ENCODE measurements at regions not wholly inside any gene's neighbourhood (a gene's known extent, or its start where the extent isn't known, plus 50 kb on each side); places are given as distances from the start of the nearest gene placed in this dataset.

DNA sequence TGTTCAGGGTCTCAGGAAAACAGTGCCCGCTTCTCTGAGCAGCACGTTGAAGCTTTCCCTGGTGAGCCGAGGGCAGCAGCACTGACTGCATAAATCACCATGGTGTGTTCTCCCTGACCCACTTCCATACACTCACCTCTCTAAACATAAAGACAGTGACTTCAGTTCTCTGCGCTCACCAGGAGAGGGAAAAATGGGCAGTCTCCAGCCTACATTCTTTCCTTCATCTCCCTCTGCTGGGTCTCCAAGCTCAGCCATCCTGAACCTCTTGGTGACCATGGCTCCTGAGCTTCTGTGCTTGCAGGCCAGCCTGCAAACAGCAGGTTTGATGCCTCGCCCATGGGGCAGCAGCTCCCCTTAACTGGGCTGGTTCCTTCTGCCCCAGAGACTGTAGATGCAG, 236.6 kb upstream of the ZNF32 start:
- ATAC-seq, result no peak
- TF ChIP-seq ISL1 (CRISPR knock-in tag; IDR thresholded peaks at IDR 0.05) (no peak), RARB (CRISPR knock-in tag; IDR thresholded peaks at IDR 0.05) (no peak), TCF4 (CRISPR knock-in tag; IDR thresholded peaks at IDR 0.05; ENCODE audit: borderline replicate concordance) (no peak), ARNTL (CRISPR knock-in tag; IDR thresholded peaks at IDR 0.05; ENCODE audit: borderline replicate concordance, low read depth) (no peak), GLIS3 (CRISPR knock-in tag; IDR thresholded peaks at IDR 0.05) (no peak), ESRRG (CRISPR knock-in tag; IDR thresholded peaks at IDR 0.05) (no peak), SNAI2 (CRISPR knock-in tag; IDR thresholded peaks at IDR 0.05) (no peak), OSR1 (CRISPR knock-in tag; IDR thresholded peaks at IDR 0.05) (no peak), ZNF70 (CRISPR knock-in tag; IDR thresholded peaks at IDR 0.05) (no peak), ZNF8 (CRISPR knock-in tag; IDR thresholded peaks at IDR 0.05) (no peak), CSDC2 (CRISPR knock-in tag; IDR thresholded peaks at IDR 0.05) (no peak), ZNF565 (CRISPR knock-in tag; conservative IDR thresholded peaks at IDR 0.05; ENCODE audit: low read depth) (no peak), TOX (CRISPR knock-in tag; IDR thresholded peaks at IDR 0.05; ENCODE audit: borderline replicate concordance) (no peak), ZFP30 (CRISPR knock-in tag; IDR thresholded peaks at IDR 0.05) (no peak), BACH2 (CRISPR knock-in tag; IDR thresholded peaks at IDR 0.05; ENCODE audit: borderline replicate concordance) (no peak), ZC3H10 (CRISPR knock-in tag; IDR thresholded peaks at IDR 0.05) (no peak)
- TF ChIP-seq, protein P1, sequence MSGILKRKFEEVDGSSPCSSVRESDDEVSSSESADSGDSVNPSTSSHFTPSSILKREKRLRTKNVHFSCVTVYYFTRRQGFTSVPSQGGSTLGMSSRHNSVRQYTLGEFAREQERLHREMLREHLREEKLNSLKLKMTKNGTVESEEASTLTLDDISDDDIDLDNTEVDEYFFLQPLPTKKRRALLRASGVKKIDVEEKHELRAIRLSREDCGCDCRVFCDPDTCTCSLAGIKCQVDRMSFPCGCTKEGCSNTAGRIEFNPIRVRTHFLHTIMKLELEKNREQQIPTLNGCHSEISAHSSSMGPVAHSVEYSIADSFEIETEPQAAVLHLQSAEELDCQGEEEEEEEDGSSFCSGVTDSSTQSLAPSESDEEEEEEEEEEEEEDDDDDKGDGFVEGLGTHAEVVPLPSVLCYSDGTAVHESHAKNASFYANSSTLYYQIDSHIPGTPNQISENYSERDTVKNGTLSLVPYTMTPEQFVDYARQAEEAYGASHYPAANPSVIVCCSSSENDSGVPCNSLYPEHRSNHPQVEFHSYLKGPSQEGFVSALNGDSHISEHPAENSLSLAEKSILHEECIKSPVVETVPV (CRISPR knock-in tag; IDR thresholded peaks at IDR 0.05), result no peak
- TF ChIP-seq, protein P2, sequence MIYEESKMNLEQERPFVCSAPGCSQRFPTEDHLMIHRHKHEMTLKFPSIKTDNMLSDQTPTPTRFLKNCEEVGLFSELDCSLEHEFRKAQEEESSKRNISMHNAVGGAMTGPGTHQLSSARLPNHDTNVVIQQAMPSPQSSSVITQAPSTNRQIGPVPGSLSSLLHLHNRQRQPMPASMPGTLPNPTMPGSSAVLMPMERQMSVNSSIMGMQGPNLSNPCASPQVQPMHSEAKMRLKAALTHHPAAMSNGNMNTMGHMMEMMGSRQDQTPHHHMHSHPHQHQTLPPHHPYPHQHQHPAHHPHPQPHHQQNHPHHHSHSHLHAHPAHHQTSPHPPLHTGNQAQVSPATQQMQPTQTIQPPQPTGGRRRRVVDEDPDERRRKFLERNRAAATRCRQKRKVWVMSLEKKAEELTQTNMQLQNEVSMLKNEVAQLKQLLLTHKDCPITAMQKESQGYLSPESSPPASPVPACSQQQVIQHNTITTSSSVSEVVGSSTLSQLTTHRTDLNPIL (CRISPR knock-in tag; IDR thresholded peaks at IDR 0.05; ENCODE audit: low read depth), result no peak
- TF ChIP-seq, protein P3, sequence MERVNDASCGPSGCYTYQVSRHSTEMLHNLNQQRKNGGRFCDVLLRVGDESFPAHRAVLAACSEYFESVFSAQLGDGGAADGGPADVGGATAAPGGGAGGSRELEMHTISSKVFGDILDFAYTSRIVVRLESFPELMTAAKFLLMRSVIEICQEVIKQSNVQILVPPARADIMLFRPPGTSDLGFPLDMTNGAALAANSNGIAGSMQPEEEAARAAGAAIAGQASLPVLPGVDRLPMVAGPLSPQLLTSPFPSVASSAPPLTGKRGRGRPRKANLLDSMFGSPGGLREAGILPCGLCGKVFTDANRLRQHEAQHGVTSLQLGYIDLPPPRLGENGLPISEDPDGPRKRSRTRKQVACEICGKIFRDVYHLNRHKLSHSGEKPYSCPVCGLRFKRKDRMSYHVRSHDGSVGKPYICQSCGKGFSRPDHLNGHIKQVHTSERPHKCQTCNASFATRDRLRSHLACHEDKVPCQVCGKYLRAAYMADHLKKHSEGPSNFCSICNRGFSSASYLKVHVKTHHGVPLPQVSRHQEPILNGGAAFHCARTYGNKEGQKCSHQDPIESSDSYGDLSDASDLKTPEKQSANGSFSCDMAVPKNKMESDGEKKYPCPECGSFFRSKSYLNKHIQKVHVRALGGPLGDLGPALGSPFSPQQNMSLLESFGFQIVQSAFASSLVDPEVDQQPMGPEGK (CRISPR knock-in tag; IDR thresholded peaks at IDR 0.05; ENCODE audit: borderline replicate concordance), result no peak
- TF ChIP-seq, protein P4, sequence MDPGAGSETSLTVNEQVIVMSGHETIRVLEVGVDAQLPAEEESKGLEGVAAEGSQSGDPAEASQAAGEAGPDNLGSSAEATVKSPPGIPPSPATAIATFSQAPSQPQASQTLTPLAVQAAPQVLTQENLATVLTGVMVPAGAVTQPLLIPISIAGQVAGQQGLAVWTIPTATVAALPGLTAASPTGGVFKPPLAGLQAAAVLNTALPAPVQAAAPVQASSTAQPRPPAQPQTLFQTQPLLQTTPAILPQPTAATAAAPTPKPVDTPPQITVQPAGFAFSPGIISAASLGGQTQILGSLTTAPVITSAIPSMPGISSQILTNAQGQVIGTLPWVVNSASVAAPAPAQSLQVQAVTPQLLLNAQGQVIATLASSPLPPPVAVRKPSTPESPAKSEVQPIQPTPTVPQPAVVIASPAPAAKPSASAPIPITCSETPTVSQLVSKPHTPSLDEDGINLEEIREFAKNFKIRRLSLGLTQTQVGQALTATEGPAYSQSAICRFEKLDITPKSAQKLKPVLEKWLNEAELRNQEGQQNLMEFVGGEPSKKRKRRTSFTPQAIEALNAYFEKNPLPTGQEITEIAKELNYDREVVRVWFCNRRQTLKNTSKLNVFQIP (CRISPR knock-in tag; IDR thresholded peaks at IDR 0.05; ENCODE audit: borderline replicate concordance, low read depth), result no peak

DNA sequence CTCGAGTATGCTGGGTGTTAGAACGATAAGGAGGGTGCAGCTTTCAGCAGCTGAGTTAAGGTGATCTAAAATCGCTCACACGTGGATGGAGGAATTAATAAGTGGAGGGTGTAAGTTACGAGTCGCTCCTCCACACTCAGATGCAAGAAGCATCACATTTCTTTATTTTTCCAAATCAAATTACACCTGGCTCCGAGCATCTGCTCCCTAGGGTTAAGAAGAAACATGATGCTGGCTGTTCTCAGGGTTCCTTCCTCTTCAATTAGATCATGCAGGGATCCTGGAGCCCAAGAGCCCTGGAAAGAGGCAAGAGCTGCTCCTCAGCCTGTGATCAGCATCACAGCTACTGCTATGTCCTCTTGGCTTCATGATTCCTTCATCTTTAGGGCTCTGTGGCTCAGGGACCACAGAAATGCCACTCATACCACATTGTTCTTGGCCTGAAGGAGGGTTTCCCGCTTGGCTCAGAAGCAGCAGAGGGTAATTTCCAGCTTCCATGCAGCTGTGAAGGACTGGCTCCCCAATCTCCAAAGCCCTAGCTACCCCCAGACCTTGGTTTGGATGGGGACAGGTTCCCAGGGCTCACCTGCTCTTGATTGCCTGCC, 235.9 kb upstream of the ZNF32 start:
- TF ChIP-seq ESRRG (CRISPR knock-in tag; IDR thresholded peaks at IDR 0.05) (no peak), ZFP30 (CRISPR knock-in tag; IDR thresholded peaks at IDR 0.05) (no peak), BACH2 (CRISPR knock-in tag; IDR thresholded peaks at IDR 0.05; ENCODE audit: borderline replicate concordance) (no peak), TCF4 (CRISPR knock-in tag; IDR thresholded peaks at IDR 0.05; ENCODE audit: borderline replicate concordance) (no peak), GLIS3 (CRISPR knock-in tag; IDR thresholded peaks at IDR 0.05) (no peak), ARNTL (CRISPR knock-in tag; IDR thresholded peaks at IDR 0.05; ENCODE audit: borderline replicate concordance, low read depth) (no peak), OSR1 (CRISPR knock-in tag; IDR thresholded peaks at IDR 0.05) (no peak), ZNF565 (CRISPR knock-in tag; conservative IDR thresholded peaks at IDR 0.05; ENCODE audit: low read depth) (no peak), RARB (CRISPR knock-in tag; IDR thresholded peaks at IDR 0.05) (no peak), ZNF8 (CRISPR knock-in tag; IDR thresholded peaks at IDR 0.05) (no peak), CSDC2 (CRISPR knock-in tag; IDR thresholded peaks at IDR 0.05) (no peak)
- TF ChIP-seq, protein P5, sequence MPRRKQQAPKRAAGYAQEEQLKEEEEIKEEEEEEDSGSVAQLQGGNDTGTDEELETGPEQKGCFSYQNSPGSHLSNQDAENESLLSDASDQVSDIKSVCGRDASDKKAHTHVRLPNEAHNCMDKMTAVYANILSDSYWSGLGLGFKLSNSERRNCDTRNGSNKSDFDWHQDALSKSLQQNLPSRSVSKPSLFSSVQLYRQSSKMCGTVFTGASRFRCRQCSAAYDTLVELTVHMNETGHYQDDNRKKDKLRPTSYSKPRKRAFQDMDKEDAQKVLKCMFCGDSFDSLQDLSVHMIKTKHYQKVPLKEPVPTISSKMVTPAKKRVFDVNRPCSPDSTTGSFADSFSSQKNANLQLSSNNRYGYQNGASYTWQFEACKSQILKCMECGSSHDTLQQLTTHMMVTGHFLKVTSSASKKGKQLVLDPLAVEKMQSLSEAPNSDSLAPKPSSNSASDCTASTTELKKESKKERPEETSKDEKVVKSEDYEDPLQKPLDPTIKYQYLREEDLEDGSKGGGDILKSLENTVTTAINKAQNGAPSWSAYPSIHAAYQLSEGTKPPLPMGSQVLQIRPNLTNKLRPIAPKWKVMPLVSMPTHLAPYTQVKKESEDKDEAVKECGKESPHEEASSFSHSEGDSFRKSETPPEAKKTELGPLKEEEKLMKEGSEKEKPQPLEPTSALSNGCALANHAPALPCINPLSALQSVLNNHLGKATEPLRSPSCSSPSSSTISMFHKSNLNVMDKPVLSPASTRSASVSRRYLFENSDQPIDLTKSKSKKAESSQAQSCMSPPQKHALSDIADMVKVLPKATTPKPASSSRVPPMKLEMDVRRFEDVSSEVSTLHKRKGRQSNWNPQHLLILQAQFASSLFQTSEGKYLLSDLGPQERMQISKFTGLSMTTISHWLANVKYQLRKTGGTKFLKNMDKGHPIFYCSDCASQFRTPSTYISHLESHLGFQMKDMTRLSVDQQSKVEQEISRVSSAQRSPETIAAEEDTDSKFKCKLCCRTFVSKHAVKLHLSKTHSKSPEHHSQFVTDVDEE (CRISPR knock-in tag; IDR thresholded peaks at IDR 0.05), result no peak
- TF ChIP-seq, protein P4 (CRISPR knock-in tag; IDR thresholded peaks at IDR 0.05; ENCODE audit: borderline replicate concordance, low read depth), result no peak
- TF ChIP-seq, protein P1 (CRISPR knock-in tag; IDR thresholded peaks at IDR 0.05), result no peak
- TF ChIP-seq, protein P2 (CRISPR knock-in tag; IDR thresholded peaks at IDR 0.05; ENCODE audit: low read depth), result no peak
- TF ChIP-seq, protein P3 (CRISPR knock-in tag; IDR thresholded peaks at IDR 0.05; ENCODE audit: borderline replicate concordance), result no peak
- no peak for ATAC-seq

All from SK-N-SH treated with all-trans-retinoic acid at 6 μM for 48 hours (cell line).